Stimulated activated CD4-positive, alpha-beta T cell treated with anti-CD3 and anti-CD28 coated beads, Interleukin-1b, Interleukin-23, amount 100 ng/mL, for 48 hours (primary cell): ENCODE measurements at regions not wholly inside any gene's neighbourhood (a gene's known extent, or its start where the extent isn't known, plus 50 kb on each side); places are given as distances from the start of the nearest gene placed in this dataset.

Experiments used
- DNase-seq: peaks from one replicate; pipeline ENCODE4 v3.0.0-alpha.2; 2020

GRCh38 chr21:31497914-31498313, 153.9 kb upstream of the TIAM1 start:
- DNase-seq, result no peak

- no peak for DNase-seq
Observed at GRCh38 chr21:31493350-31493880, 149.4 kb upstream of the TIAM1 start.

GRCh38 chr21:31491617-31492016, 147.6 kb upstream of the TIAM1 start:
- DNase-seq, result no peak

GRCh38 chr21:31490443-31490842, 146.4 kb upstream of the TIAM1 start:
- no peak for DNase-seq

GRCh38 chr21:31489726-31490125, 145.7 kb upstream of the TIAM1 start:
- no peak for DNase-seq

- no peak for DNase-seq
Observed at GRCh38 chr21:31489014-31489413, 145.0 kb upstream of the TIAM1 start.

GRCh38 chr21:31484219-31484618, 140.2 kb upstream of the TIAM1 start:
- DNase-seq, result no peak

GRCh38 chr21:31483146-31483545, 139.1 kb upstream of the TIAM1 start:
- no peak for DNase-seq

- no peak for DNase-seq
Observed at GRCh38 chr21:31482460-31482859, 138.4 kb upstream of the TIAM1 start.

- DNase-seq, result no peak
Observed at GRCh38 chr21:31480228-31480627, 136.2 kb upstream of the TIAM1 start.

GRCh38 chr21:31479714-31480113, 135.7 kb upstream of the TIAM1 start:
- no peak for DNase-seq

GRCh38 chr21:31479222-31479621, 135.2 kb upstream of the TIAM1 start:
- no peak for DNase-seq

GRCh38 chr21:31476263-31477022, 132.4 kb upstream of the TIAM1 start:
- DNase-seq, result no peak

- no peak for DNase-seq
Observed at GRCh38 chr21:31475223-31475622, 131.2 kb upstream of the TIAM1 start.

- no peak for DNase-seq
Observed at GRCh38 chr21:31473685-31474345, 129.8 kb upstream of the TIAM1 start.

GRCh38 chr21:31471865-31472264, 127.8 kb upstream of the TIAM1 start:
- no peak for DNase-seq

- DNase-seq, result no peak
Observed at GRCh38 chr21:31470896-31471694, 127.0 kb upstream of the TIAM1 start.

GRCh38 chr21:31460980-31461379, 116.9 kb upstream of the TIAM1 start:
- DNase-seq, result no peak

- DNase-seq, result no peak
Observed at GRCh38 chr21:31459457-31459856, 115.4 kb upstream of the TIAM1 start.

GRCh38 chr21:31457675-31458074, 113.6 kb upstream of the TIAM1 start:
- no peak for DNase-seq

GRCh38 chr21:31456201-31456600, 112.1 kb upstream of the TIAM1 start:
- DNase-seq, result no peak

- no peak for DNase-seq
Observed at GRCh38 chr21:31455506-31455905, 111.4 kb upstream of the TIAM1 start.

- no peak for DNase-seq
Observed at GRCh38 chr21:31450980-31451379, 106.9 kb upstream of the TIAM1 start.
